ENCODE measurements at regions not wholly inside any gene's neighbourhood (a gene's known extent, or its start where the extent isn't known, plus 50 kb on each side); places are given as distances from the start of the nearest gene placed in this dataset.

DNA sequence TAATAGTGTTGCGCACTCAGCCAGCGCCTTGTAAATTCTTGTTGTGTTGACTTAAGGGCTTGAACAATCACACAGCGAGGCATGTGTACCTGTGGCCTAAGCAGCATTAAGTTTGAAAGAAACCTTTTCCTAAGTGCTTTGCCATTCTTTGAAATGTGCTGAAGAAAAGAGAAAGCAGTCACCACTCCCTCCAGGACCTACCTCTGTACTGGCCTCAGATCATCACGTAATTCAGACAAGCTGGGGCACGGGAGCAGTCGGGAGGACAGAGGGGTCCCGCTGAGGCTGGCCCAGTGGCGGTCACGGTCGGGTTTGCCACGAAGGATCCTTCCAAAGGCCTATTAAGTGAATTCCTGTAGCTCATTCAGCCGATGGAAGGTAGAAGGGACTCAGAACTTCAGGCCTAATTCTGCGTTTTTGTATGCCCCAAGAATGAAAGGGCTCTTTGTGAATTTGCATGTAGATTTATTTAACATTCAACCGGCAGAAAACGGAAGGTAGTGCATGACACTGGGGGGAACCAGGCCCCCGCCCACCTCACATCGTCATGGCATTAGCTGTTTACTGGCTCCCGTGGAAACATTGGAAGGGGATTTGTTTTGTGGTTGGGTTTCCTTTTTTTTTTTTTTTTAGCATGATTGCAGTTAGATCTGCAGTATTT, 106.3 kb downstream of the TRAPPC11 start:
- TF ChIP-seq, protein P1, sequence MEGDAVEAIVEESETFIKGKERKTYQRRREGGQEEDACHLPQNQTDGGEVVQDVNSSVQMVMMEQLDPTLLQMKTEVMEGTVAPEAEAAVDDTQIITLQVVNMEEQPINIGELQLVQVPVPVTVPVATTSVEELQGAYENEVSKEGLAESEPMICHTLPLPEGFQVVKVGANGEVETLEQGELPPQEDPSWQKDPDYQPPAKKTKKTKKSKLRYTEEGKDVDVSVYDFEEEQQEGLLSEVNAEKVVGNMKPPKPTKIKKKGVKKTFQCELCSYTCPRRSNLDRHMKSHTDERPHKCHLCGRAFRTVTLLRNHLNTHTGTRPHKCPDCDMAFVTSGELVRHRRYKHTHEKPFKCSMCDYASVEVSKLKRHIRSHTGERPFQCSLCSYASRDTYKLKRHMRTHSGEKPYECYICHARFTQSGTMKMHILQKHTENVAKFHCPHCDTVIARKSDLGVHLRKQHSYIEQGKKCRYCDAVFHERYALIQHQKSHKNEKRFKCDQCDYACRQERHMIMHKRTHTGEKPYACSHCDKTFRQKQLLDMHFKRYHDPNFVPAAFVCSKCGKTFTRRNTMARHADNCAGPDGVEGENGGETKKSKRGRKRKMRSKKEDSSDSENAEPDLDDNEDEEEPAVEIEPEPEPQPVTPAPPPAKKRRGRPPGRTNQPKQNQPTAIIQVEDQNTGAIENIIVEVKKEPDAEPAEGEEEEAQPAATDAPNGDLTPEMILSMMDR (IDR thresholded peaks at IDR 0.05) = no peak
- no peak for TF ChIP-seq POLR2A (IDR thresholded peaks at IDR 0.05)
- no peak for TF ChIP-seq EP300 (IDR thresholded peaks at IDR 0.05)
- no peak for TF ChIP-seq POLR2AphosphoS5 (IDR thresholded peaks at IDR 0.05)

Data from gastroesophageal sphincter (tissue), 3 donors.